Fibroblast of mammary gland (primary cell): ENCODE measurements at regions not wholly inside any gene's neighbourhood (a gene's known extent, or its start where the extent isn't known, plus 50 kb on each side); places are given as distances from the start of the nearest gene placed in this dataset.
"Not testable (repeated sequence)": the region's sequence is repeated elsewhere in the genome, so short reads cannot be mapped to it uniquely, and the experiment has no call there.

Experiments
- DNase-seq: peaks from one replicate; pipeline ENCODE4 v3.0.0-alpha.2; 2010; ENCODE audit warnings: low read depth
- H3K4me3 ChIP-seq: 2 replicates; pipeline ENCODE4 v1.5.1; 2011; ENCODE audit warnings: low read depth, mild to moderate bottlenecking, low read length, moderate library complexity; ENCODE audit not compliant: control insufficient read depth
- TF ChIP-seq, protein P1 (sequence below): conservative IDR thresholded peaks from 2 replicates; pipeline ENCODE4 v1.5.1; 2011; ENCODE audit warnings: low read depth, low read length, inconsistent platforms; ENCODE audit not compliant: control insufficient read depth, insufficient read depth

DNA sequence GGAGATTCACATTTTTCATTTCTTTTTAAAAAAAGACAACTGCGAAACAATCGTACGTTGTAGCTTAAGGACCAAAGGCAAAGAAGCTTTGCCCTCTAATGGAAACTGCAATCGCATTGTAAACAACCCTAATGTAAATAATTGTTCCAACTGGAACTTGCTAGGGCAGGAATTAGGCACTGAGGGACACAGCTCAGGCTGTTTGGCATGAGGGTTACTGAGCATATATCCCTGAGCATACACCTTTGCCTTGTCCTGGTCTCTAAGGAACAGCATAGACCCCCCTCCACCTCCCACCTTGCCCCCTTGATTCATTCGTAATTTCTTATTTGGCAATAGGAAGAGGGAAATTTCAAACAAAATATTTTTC, 396.4 kb downstream of the LNPK start:
- TF ChIP-seq, protein P1, sequence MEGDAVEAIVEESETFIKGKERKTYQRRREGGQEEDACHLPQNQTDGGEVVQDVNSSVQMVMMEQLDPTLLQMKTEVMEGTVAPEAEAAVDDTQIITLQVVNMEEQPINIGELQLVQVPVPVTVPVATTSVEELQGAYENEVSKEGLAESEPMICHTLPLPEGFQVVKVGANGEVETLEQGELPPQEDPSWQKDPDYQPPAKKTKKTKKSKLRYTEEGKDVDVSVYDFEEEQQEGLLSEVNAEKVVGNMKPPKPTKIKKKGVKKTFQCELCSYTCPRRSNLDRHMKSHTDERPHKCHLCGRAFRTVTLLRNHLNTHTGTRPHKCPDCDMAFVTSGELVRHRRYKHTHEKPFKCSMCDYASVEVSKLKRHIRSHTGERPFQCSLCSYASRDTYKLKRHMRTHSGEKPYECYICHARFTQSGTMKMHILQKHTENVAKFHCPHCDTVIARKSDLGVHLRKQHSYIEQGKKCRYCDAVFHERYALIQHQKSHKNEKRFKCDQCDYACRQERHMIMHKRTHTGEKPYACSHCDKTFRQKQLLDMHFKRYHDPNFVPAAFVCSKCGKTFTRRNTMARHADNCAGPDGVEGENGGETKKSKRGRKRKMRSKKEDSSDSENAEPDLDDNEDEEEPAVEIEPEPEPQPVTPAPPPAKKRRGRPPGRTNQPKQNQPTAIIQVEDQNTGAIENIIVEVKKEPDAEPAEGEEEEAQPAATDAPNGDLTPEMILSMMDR, result no peak
- DNase-seq, result no peak
- no peak overlapping the region for H3K4me3 ChIP-seq

DNA sequence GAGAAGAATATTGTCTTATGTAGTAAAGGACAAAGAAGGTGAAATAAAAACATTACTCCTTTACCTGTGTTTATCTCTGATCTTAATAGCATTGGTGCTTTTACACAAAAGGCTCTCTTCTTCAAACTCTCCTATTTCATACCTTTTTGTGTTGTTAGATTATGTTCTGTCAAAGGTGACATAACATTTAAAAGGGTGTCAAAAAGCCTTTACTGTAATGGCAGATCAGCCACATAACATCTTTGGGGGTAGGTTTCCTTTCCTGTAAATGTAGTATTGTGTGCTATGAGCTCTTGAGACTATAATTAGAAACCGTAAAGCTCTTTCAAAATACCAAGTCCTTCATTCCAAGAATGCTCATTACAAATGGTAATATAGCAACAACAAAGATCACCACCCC, 400.1 kb downstream of the LNPK start:
- DNase-seq, result no peak
- no peak overlapping the region for H3K4me3 ChIP-seq
- TF ChIP-seq, protein P1, result no peak

- no peak overlapping the region for H3K4me3 ChIP-seq
- peak; percentile 71 for DNase-seq
- TF ChIP-seq, protein P1, result no peak
These were observed 401.9 kb downstream of the LNPK start for GRCh38 chr2:175599966-175600831.

DNA sequence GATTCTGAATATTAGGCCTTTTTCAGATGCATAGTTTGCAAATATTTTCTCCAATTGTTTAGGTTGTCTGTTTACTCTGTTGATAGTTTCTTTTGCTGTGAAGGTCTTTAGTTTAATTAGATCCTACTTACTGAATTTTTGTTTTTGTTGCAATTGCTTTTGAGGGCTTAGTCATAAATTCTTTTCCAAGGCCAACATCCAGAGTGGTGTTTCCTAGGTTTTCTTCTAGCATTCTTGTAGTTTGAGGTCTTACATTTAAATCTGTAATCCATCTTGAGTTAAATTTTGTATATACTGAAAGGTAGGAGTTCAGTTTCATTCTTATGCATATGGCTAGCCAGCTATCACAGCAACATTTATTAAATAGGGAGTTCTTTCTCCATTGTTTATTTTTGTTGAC, 404.8 kb downstream of the LNPK start:
- TF ChIP-seq, protein P1, result no peak
- DNase-seq, result peak; percentile 9
- H3K4me3 ChIP-seq, result no peak overlapping the region

DNA sequence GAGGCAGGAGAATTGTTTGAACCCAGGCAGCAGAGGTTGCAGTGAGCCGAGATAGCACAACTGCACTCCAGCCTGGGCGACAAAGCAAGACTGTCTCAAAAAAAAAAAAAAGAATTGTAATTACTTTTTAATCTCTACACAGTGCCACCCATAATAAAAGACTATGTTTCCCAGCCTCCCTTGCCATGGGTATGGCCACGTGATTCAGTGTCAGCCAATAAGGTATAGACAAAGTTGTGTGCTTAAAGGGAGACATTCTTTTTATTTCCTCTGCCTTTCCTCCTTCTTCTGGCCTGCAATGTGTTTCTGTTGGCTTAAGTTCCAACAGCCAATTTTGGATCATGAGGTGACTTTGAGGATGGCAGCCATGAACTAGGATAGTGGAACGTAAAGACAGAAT, 406.9 kb downstream of the LNPK start:
- TF ChIP-seq, protein P1, result no peak
- no peak for DNase-seq
- no peak overlapping the region for H3K4me3 ChIP-seq

GRCh38 chr2:175593686-175594525, 408.2 kb downstream of the LNPK start:
- not testable (repeated sequence) for H3K4me3 ChIP-seq, DNase-seq

- not testable (repeated sequence) for DNase-seq, H3K4me3 ChIP-seq
These were observed 406.7 kb upstream of the ATP5MC3 start for GRCh38 chr2:175588213-175588612.
